ENCODE measurements at regions not wholly inside any gene's neighbourhood (a gene's known extent, or its start where the extent isn't known, plus 50 kb on each side); places are given as distances from the start of the nearest gene placed in this dataset.

DNA sequence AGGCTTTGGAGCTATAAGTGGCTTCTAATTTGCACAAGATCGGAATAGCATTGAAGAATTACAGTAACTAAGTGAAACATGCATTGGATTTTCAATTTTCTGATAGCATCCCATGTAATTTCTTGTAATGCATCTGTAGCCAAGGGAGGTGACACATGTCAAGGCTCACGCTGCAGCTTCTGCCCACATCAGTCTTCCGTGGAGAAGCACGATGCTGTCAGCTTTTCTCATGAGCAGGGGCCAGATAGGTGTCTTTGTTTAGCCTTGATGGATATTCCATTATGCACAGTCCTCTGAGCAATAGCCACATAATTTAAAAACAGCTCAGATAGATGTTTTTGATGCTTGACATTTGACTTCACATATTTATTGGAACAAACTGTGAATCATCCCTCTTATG is 1046.9 kb upstream of the EEF2KMT start:
- no peaks in the 10 kb centered on the region for H3K9me2 ChIP-seq (replicated peaks; ENCODE audit: low read length)
- H3K4me1 ChIP-seq (ENCODE audit: insufficient read depth, low read length) = no peaks in the 10 kb centered on the region
- ChIA-PET CTCF (no interaction called here), POLR2A (ENCODE audit: unreplicated experiment) (no interaction called here)
- no peaks in the 10 kb centered on the region for H3K36me3 ChIP-seq (ENCODE audit: low read depth, low read length)
- H3K9ac ChIP-seq (ENCODE audit: low read length) = no peak overlapping the region
- no peak overlapping the region for H3K4me2 ChIP-seq (ENCODE audit: low read length)
- no peaks in the 10 kb centered on the region for H3K9me3 ChIP-seq (ENCODE audit: low read length)
- no peak overlapping the region for H3K27ac ChIP-seq (ENCODE audit: low read length)
- no peaks in the 10 kb centered on the region for H4K20me1 ChIP-seq (ENCODE audit: low read length)
- TF ChIP-seq EZH2phosphoT487 (IDR thresholded peaks at IDR 0.05; ENCODE audit: borderline replicate concordance, low read length) (no peak), EZH2 (IDR thresholded peaks at IDR 0.05; ENCODE audit: low read length, unreplicated experiment) (no peak)
- TF ChIP-seq, protein P1, sequence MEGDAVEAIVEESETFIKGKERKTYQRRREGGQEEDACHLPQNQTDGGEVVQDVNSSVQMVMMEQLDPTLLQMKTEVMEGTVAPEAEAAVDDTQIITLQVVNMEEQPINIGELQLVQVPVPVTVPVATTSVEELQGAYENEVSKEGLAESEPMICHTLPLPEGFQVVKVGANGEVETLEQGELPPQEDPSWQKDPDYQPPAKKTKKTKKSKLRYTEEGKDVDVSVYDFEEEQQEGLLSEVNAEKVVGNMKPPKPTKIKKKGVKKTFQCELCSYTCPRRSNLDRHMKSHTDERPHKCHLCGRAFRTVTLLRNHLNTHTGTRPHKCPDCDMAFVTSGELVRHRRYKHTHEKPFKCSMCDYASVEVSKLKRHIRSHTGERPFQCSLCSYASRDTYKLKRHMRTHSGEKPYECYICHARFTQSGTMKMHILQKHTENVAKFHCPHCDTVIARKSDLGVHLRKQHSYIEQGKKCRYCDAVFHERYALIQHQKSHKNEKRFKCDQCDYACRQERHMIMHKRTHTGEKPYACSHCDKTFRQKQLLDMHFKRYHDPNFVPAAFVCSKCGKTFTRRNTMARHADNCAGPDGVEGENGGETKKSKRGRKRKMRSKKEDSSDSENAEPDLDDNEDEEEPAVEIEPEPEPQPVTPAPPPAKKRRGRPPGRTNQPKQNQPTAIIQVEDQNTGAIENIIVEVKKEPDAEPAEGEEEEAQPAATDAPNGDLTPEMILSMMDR (conservative IDR thresholded peaks at IDR 0.05; ENCODE audit: low read depth, low read length) = no peak
- H3F3A ChIP-seq (ENCODE audit: low read length, unreplicated experiment) = no peaks in the 10 kb centered on the region
- H3K79me2 ChIP-seq (ENCODE audit: low read length) = no peaks in the 10 kb centered on the region
- DNase-seq (no peak), ATAC-seq (no peak)
- intact Hi-C loops (cut with micrococcal nuclease) = no loop called here
- H3K4me3 ChIP-seq (ENCODE audit: low read length) = no peak overlapping the region
- no peaks in the 10 kb centered on the region for H3K27me3 ChIP-seq (ENCODE audit: low read length)
- H2AFZ ChIP-seq (ENCODE audit: low read length) = no peak overlapping the region
- no TSS peak for BruUV-seq (replicated peaks)

DNA sequence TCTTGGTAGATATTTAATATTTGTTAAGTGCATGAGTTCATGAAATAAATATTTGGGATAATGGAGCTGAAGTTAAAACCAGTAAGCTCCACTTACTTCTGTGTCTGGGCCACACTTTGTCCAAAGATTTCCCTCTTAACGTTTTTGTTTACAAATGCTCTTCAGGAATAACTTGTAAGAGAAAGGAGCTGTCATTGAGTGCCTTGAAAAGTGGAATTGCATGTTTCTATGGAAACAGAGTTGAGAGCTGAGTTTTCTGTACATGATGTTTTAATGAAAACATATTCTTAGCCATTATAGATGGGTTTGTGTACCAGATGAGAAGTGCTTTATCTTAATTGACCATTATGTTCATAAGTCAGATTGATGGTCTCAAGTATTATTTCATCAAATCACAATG is 1045.4 kb upstream of the EEF2KMT start:
- no peaks in the 10 kb centered on the region for H3K4me1 ChIP-seq (ENCODE audit: insufficient read depth, low read length)
- H3K9me2 ChIP-seq (replicated peaks; ENCODE audit: low read length) = no peaks in the 10 kb centered on the region
- no peak overlapping the region for H3K4me3 ChIP-seq (ENCODE audit: low read length)
- H3K9me3 ChIP-seq (ENCODE audit: low read length) = no peaks in the 10 kb centered on the region
- no peak for TF ChIP-seq EZH2phosphoT487 (IDR thresholded peaks at IDR 0.05; ENCODE audit: borderline replicate concordance, low read length)
- TF ChIP-seq, protein P1 (conservative IDR thresholded peaks at IDR 0.05; ENCODE audit: low read depth, low read length) = no peak
- TF ChIP-seq EZH2 (IDR thresholded peaks at IDR 0.05; ENCODE audit: low read length, unreplicated experiment) = no peak
- H3K79me2 ChIP-seq (ENCODE audit: low read length) = no peaks in the 10 kb centered on the region
- no peaks in the 10 kb centered on the region for H3K36me3 ChIP-seq (ENCODE audit: low read depth, low read length)
- CTCF ChIA-PET = no interaction called here
- no peaks in the 10 kb centered on the region for H4K20me1 ChIP-seq (ENCODE audit: low read length)
- no TSS peak for BruUV-seq (replicated peaks)
- no peak overlapping the region for H3K27ac ChIP-seq (ENCODE audit: low read length)
- H3K9ac ChIP-seq (ENCODE audit: low read length) = no peak overlapping the region
- POLR2A ChIA-PET (ENCODE audit: unreplicated experiment) = no interaction called here
- no peak for ATAC-seq
- intact Hi-C loops (cut with micrococcal nuclease) = no loop called here
- H3F3A ChIP-seq (ENCODE audit: low read length, unreplicated experiment) = no peaks in the 10 kb centered on the region
- H3K4me2 ChIP-seq (ENCODE audit: low read length) = no peak overlapping the region
- H2AFZ ChIP-seq (ENCODE audit: low read length) = no peak overlapping the region
- H3K27me3 ChIP-seq (ENCODE audit: low read length) = no peaks in the 10 kb centered on the region
- DNase-seq = no peak

DNA sequence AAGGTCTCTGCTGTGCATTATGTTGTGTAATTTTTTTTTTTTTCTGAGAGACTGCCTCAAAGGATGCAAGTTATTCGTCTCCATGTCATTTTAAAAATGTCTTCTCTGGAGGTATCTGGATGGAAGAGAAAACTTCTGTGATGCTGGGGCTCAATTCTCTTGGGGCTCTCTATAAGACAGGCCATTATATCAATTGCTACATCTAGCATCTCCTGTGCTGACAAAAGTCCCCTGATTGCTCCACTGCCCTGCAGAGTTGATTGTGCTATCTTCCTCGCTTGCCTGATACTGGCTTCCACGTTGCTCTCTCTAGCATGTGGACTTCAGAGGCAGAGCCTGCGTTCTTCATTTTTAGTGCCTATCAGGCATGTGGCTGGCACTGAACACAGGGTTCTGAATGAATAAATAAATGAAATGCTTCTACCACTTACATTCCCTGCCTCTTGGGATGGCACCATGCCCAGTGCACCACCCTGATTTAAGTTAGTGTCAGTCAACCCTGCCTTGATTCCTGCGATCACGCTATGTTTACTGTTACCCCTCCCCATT is 1035.5 kb upstream of the EEF2KMT start:
- no peak overlapping the region for H3K4me3 ChIP-seq (ENCODE audit: low read length)
- H3K79me2 ChIP-seq (ENCODE audit: low read length) = no peaks in the 10 kb centered on the region
- H3K27me3 ChIP-seq (ENCODE audit: low read length) = no peaks in the 10 kb centered on the region
- H2AFZ ChIP-seq (ENCODE audit: low read length) = no peak overlapping the region
- H3K9me3 ChIP-seq (ENCODE audit: low read length) = no peaks in the 10 kb centered on the region
- CTCF ChIA-PET = no interaction called here
- ATAC-seq (no peak), DNase-seq (no peak)
- no peak overlapping the region for H3K4me2 ChIP-seq (ENCODE audit: low read length)
- H3K4me1 ChIP-seq (ENCODE audit: insufficient read depth, low read length) = no peaks in the 10 kb centered on the region
- H4K20me1 ChIP-seq (ENCODE audit: low read length) = no peaks in the 10 kb centered on the region
- no peaks in the 10 kb centered on the region for H3F3A ChIP-seq (ENCODE audit: low read length, unreplicated experiment)
- no TSS peak for BruUV-seq (replicated peaks)
- no peaks in the 10 kb centered on the region for H3K36me3 ChIP-seq (ENCODE audit: low read depth, low read length)
- intact Hi-C loops (cut with micrococcal nuclease) = no loop called here
- no peak overlapping the region for H3K27ac ChIP-seq (ENCODE audit: low read length)
- TF ChIP-seq EZH2phosphoT487 (IDR thresholded peaks at IDR 0.05; ENCODE audit: borderline replicate concordance, low read length) = no peak
- TF ChIP-seq, protein P1 (conservative IDR thresholded peaks at IDR 0.05; ENCODE audit: low read depth, low read length) = no peak
- no peak for TF ChIP-seq EZH2 (IDR thresholded peaks at IDR 0.05; ENCODE audit: low read length, unreplicated experiment)
- POLR2A ChIA-PET (ENCODE audit: unreplicated experiment) = no interaction called here
- H3K9ac ChIP-seq (ENCODE audit: low read length) = no peak overlapping the region
- H3K9me2 ChIP-seq (replicated peaks; ENCODE audit: low read length) = no peaks in the 10 kb centered on the region
